ENCODE measurements at regions not wholly inside any gene's neighbourhood (a gene's known extent, or its start where the extent isn't known, plus 50 kb on each side); places are given as distances from the start of the nearest gene placed in this dataset.

GRCh38 chr2:106709229-106709628, 176.7 kb downstream of the ST6GAL2 start:
- DNase-seq (ENCODE audit: low spot score) = no peak

GRCh38 chr2:106719222-106719621, 166.7 kb downstream of the ST6GAL2 start:
- no peak for DNase-seq (ENCODE audit: low spot score)

- no peak for DNase-seq (ENCODE audit: low spot score)
These were observed 165.9 kb downstream of the ST6GAL2 start for GRCh38 chr2:106720026-106720425.

- no peak for DNase-seq (ENCODE audit: low spot score)
These were observed 161.6 kb downstream of the ST6GAL2 start for GRCh38 chr2:106724301-106724794.

GRCh38 chr2:106734165-106734564, 151.8 kb downstream of the ST6GAL2 start:
- no peak for DNase-seq (ENCODE audit: low spot score)

GRCh38 chr2:106735807-106736206, 150.2 kb downstream of the ST6GAL2 start:
- DNase-seq (ENCODE audit: low spot score) = no peak

- DNase-seq (ENCODE audit: low spot score) = no peak
These were observed 149.7 kb downstream of the ST6GAL2 start for GRCh38 chr2:106736221-106736620.

- DNase-seq (ENCODE audit: low spot score) = no peak
These were observed 140.5 kb downstream of the ST6GAL2 start for GRCh38 chr2:106745468-106745867.

- no peak for DNase-seq (ENCODE audit: low spot score)
These were observed 136.1 kb downstream of the ST6GAL2 start for GRCh38 chr2:106749823-106750222.
